Amniotic epithelial cell (primary cell): ENCODE measurements at regions not wholly inside any gene's neighbourhood (a gene's known extent, or its start where the extent isn't known, plus 50 kb on each side); places are given as distances from the start of the nearest gene placed in this dataset.
"Not testable (repeated sequence)": the region's sequence is repeated elsewhere in the genome, so short reads cannot be mapped to it uniquely, and the experiment has no call there.

ENCODE experiments used
- DNase-seq: peaks from one replicate; pipeline ENCODE4 v3.0.0-alpha.2; 2010; ENCODE audit warnings: low read depth

DNA sequence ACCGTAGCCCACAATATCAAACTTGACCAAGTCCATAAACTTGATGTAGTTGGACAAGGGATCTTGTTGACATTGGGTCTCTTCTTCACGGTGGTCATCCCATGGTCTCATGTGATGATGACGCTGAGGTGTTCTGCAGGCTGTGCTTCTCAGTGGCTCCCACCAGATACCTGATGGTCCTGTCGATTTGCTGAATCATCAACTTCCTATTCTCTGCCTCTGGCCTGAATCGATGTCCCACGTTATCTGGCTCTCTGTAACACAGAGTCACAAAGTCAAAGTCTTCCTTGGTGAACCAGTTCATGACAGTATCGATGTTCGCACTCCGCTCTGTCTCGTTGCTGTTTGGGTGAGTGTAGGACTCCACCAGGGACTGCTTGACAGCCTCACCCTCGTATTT is 217.2 kb upstream of the FRG2C start:
- DNase-seq, result not testable (repeated sequence)

DNA sequence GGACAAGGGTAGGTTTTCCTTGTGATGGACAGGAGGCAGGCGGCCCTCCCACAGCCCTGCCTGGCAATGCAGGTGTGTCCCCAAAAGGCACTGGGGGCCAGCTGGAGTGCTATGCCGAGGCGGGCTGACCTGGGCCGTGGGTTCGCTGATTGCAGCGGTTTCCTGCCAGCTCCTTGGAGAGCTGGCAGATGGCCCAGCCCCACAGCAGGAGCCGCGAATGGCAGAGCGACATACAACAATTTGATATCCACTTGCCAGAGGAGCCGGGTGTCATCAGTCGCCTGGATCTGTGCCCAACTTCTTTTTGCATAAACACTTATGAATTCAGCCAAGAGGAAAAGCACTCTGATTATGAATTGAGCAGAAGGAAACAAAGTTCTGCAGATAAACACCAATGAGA is 210.8 kb upstream of the FRG2C start:
- DNase-seq, result not testable (repeated sequence)

GRCh38 chr3:75453839-75454238 is 210.3 kb upstream of the FRG2C start:
- not testable (repeated sequence) for DNase-seq

GRCh38 chr3:75474530-75474929 is 189.6 kb upstream of the FRG2C start:
- DNase-seq, result not testable (repeated sequence)

GRCh38 chr3:75496600-75496999 is 167.5 kb upstream of the FRG2C start:
- not testable (repeated sequence) for DNase-seq

GRCh38 chr3:75500357-75500756 is 163.8 kb upstream of the FRG2C start:
- not testable (repeated sequence) for DNase-seq

- not testable (repeated sequence) for DNase-seq
Measured at GRCh38 chr3:75502171-75502570, 162.0 kb upstream of the FRG2C start.

- not testable (repeated sequence) for DNase-seq
Measured at GRCh38 chr3:75502769-75503756, 161.1 kb upstream of the FRG2C start.

DNA sequence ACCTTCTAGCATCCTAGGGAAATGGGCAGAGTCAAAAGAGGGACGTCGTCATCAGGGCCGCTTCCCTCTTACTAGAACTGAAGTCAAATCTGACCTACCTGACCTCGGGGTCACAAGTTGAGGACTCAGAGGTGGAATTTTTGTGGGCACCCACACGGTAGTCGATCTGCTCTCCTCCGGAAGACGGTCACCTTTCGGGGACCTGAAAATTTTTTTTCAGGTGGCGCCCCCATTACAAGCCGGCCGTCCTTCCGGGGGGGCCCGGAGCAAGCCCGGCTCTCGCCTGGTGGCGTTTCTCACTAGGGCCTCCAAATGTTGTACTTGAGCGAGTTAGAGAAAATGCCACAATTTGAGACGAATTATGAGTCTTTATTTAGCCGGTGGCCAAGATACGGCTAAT is 157.5 kb upstream of the FRG2C start:
- DNase-seq, result no peak

DNA sequence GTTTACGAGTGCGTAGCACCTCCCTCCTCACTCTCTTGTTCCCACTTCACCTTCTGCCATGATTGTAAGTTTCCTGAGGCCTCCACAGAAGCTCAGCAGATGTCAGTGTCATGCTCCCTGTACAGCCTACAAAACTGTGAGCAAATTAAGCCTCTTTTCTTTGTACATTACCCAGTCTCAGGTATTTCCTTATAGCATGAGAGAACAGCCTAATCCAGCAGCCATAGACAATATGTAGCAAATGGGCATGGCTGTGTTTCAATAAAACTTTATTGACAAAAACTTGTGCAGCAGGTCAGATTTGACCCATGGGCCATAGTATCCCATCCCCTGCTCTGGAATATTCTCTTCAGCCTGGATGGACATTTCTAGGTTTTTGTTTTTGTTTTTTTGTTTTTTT is 156.2 kb upstream of the FRG2C start:
- not testable (repeated sequence) for DNase-seq

DNA sequence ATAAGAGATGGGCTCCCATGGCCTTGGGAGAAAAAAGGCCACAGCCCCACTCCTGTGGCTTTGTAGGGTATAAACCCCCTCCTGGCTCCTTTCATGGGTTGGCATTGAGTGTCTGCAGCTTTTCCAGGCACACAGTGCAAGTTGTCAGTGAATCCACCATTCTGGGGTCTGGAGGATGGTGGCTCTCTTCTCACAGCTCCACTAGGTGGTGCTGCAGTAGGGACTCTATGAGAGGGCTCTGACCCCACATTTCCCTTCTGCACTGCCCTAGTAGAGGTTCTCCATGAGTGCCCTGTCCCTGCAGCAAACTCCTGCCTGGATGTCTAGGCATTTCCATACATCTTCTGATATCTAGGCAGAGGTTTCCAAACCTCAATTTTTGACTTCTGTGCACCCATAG is 136.5 kb upstream of the FRG2C start:
- not testable (repeated sequence) for DNase-seq

DNA sequence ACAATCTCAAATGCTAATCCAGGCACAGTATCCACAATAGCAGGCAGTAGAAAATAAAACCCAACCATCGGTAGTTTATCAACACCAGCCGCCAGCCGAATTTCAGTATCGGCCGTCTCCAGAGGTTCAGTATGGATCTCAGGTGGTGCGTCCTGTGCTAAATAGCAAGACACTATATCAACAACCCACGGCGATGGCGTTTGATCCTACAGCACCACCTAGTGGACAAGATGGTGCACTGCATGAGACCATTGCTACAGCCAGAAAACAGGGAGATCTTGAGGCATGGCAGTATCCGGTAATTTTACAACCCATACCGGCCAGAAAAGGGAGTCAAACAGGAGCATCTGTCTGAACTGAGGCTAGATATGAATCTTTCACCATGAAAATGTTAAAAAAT is 112.0 kb upstream of the FRG2C start:
- peak; percentile 2 for DNase-seq

DNA sequence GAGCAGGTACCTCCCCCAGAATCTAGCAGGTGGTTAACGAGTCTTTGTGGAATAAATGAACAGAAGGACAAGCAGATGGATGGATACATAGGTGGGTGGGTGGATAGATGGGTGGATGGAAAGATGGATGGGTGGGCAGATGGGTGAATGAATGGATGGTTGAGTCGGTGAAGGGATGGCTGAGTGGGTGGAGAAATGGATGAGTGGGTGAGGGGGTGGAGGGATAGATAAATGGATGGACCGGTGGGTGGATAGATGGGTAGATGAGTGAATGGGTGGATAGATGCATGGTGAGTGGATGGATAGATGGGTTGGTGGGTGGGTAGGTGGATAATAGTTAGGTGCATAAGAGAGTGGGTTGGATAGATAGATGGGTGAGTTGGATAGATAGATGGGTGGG is 99.7 kb upstream of the FRG2C start:
- DNase-seq, result not testable (repeated sequence)

GRCh38 chr3:75572303-75572702 is 91.8 kb upstream of the FRG2C start:
- DNase-seq, result not testable (repeated sequence)

- DNase-seq, result not testable (repeated sequence)
Measured at GRCh38 chr3:75579091-75579490, 85.0 kb upstream of the FRG2C start.

- DNase-seq, result not testable (repeated sequence)
Measured at GRCh38 chr3:75579536-75579935, 84.6 kb upstream of the FRG2C start.

DNA sequence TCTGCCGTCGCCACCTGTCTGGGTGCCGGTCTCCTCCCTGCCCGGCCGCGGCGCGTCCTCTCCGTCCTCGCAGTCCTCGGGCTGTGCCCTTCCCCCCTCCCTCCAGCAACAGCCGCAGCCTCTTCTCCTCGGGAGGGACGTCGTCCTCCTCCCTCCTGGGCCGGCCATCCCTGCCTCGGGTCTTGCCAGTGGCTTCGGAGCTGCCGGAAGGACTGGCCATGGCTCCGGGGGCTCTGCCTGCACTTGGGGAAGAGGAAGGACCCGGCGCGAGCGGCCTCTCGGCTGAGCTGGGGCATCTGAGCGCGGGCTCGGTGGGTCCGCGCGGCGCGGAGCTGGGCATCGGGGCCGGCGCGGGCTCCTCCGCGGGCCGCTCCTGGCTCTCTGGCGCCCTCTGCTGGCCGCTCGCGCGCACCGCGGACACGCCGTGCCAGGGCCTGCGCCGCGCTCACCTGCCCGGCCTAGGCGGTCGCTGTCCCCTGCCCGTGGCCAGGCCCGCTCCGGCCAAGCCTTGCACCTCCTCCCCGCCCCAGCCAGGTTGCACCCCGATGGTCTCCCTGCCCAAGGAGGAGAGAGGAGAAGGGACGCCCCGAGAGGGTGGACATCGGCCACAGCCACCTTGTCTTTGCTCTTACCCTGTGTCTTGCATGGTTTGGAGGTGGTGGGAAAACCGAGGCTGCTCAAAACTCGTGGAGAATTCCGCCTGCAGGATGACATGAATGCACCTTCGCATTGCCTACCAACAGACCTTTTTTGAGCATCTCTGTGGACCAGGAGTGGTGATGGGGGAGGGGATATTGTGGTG is 83.9 kb upstream of the FRG2C start:
- DNase-seq, result not testable (repeated sequence)

DNA sequence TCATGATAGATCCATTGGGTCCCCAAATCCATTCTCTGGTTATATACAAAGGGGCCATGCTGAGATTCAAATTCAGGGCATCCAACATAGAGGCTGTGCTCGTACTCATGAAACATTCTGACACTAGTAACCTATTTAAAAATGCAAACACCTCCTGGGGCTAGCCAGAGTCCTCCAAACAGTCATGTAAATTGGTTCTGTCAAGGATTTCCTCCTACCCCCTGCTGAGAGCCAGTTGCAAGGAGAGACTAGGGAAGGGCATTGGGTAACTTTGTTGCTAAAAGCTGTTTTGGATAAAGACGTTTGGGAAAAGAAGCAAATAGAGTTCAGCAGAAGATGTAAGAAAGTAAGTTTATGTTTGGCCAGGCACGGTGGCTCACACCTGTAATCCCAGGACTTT is 81.6 kb upstream of the FRG2C start:
- DNase-seq, result not testable (repeated sequence)

GRCh38 chr3:75583116-75583515 is 81.0 kb upstream of the FRG2C start:
- not testable (repeated sequence) for DNase-seq

DNA sequence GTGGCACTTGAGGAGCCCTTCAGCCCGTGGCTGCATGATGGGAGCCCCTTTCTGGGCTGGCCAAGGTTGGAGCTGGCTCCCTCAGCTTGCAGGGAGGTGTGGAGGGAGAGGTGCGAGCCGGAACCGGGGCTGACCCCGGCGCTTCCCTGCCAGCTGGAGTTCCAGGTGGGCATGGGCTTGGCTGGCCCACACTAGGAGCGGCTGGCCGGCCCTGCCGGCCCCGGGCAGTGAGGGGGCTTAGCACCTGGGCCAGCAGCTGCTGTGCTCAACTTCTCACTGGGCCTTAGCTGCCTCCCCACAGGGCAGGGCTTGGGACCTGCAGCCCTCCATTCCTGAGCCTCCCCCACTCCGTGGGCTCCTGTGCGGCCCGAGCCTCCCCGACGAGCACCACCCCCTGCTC is 76.4 kb upstream of the FRG2C start:
- DNase-seq, result not testable (repeated sequence)

- DNase-seq, result not testable (repeated sequence)
Measured at GRCh38 chr3:75590382-75590781, 73.7 kb upstream of the FRG2C start.

DNA sequence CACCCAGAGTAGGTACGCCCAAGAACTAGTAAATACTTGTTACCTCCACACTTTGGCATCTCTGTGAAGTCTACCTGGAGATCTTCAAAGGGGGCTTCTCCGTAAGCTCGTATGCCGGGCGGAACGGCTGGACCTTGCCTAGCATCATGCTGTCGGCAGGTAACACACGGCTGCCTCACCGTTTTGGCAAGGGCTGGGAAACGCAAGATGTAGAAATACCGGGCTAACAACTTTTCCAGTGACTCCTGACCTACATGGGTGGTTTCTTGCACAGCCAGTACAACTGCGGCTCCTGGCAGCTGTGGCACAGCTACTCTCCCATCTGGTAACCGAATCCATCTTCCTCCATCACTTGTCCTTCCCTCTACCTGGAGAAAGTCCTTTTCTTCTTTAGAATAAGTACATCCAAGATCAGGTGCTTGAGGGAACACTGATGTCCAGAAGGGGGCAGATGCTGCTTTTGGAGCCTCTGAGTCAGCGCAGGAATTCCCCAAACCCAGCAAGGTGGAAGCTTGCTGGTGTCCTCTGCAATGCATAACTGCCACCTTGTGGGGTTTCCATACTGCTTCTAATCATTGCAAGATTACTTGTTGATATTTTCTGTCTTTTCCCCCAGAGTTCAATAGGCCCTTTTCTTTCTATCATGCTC is 59.7 kb upstream of the FRG2C start:
- not testable (repeated sequence) for DNase-seq
